Prostate gland (tissue), 2 donors: ENCODE measurements at regions not wholly inside any gene's neighbourhood (a gene's known extent, or its start where the extent isn't known, plus 50 kb on each side); places are given as distances from the start of the nearest gene placed in this dataset.

Source experiments
- DNase-seq: peaks from one replicate; pipeline ENCODE4 v3.0.0-alpha.2; 2019; ENCODE audit warnings: low spot score
- H3K27ac ChIP-seq, 2 donors: fragments of 200-600 bp; sonication (generic); 2 replicates each; pipeline ENCODE4 v1.5.1; 2017 to 2019
- H3K27me3 ChIP-seq: fragments of 200-600 bp; sonication (generic); replicated peaks from 2 replicates; pipeline ENCODE4 v1.5.1; 2019; ENCODE audit not compliant: insufficient read depth
- H3K36me3 ChIP-seq, 2 donors: fragments of 200-600 bp; sonication (generic); 1 replicate in 1 of 2; 2 replicates in 1 of 2; pipeline versions ENCODE4 v1.5.1 to v1.8.1; 2017 to 2019
- H3K4me1 ChIP-seq: fragments of 200-600 bp; sonication (generic); replicated peaks from 2 replicates; pipeline ENCODE4 v1.5.1; 2019
- H3K4me3 ChIP-seq, 2 donors: fragments of 200-600 bp; sonication (generic); 2 replicates each; pipeline ENCODE4 v1.5.1; 2017 to 2019
- H3K9me3 ChIP-seq: fragments of 200-600 bp; sonication (generic); 2 replicates; pipeline ENCODE4 v1.5.1; 2017
- POLR2A ChIP-seq: fragments of 450-650 bp; IDR thresholded peaks from one replicate; pipeline ENCODE4 v1.6.1; 2016; ENCODE audit warnings: antibody characterized with exemption, mild to moderate bottlenecking
- POLR2AphosphoS5 ChIP-seq: sonication (generic); formaldehyde crosslinking; IDR thresholded peaks from one replicate; pipeline ENCODE4 v1.6.1; 2017; ENCODE audit warnings: antibody characterized with exemption
- WGBS: methylation state at CpG from one replicate; pipeline ENCODE4 v1.1.5; 2018; 5-methylcytosine and 5-hydroxymethylcytosine counted together
- intact Hi-C: fragments of 100-400 bp; cut with DNase I; formaldehyde crosslinking; loops from one replicate; pipeline ENCODE4 v1.14.2; 2022
- TF ChIP-seq, protein P1 (sequence below), 4 experiments: fragments of 200-600 bp in 2 of 4; fragments of 450-650 bp in 2 of 4; sonication (generic) in 2 of 4; IDR thresholded peaks; 1 replicate in 3 of 4; 2 replicates in 1 of 4; pipeline ENCODE4 v1.5.1; 2016 to 2019; ENCODE audit warnings: antibody characterized with exemption in 4 of 4, mild to moderate bottlenecking in 2 of 4, moderate library complexity in 2 of 4

DNA sequence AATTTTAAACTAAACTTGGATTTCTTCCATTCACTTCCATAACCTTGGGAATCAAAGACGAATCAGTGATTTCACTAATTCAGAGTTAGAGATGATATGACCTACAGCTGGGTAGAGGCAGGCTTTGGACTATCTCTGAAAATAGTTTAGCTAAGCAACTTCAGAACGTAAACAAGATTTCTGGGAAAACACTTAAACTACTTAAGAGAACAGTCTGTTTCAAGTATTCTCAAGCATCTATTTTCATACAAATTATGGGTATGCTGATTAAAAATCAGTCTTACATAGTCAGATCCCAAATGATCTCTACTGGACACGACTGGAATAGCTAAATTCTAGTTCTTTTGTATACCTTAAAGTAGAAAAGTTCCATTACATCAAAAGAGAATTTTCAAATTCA lies 179.9 kb downstream of the PLCE1 start:
- TF ChIP-seq POLR2AphosphoS5: no peak
- no peak for TF ChIP-seq POLR2A
- TF ChIP-seq, protein P1, sequence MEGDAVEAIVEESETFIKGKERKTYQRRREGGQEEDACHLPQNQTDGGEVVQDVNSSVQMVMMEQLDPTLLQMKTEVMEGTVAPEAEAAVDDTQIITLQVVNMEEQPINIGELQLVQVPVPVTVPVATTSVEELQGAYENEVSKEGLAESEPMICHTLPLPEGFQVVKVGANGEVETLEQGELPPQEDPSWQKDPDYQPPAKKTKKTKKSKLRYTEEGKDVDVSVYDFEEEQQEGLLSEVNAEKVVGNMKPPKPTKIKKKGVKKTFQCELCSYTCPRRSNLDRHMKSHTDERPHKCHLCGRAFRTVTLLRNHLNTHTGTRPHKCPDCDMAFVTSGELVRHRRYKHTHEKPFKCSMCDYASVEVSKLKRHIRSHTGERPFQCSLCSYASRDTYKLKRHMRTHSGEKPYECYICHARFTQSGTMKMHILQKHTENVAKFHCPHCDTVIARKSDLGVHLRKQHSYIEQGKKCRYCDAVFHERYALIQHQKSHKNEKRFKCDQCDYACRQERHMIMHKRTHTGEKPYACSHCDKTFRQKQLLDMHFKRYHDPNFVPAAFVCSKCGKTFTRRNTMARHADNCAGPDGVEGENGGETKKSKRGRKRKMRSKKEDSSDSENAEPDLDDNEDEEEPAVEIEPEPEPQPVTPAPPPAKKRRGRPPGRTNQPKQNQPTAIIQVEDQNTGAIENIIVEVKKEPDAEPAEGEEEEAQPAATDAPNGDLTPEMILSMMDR (IDR thresholded peaks at IDR 0.05): no peak
- intact Hi-C loops: no loop called here
- WGBS: 64% methylated on average over 3 of the region's 3 CpGs
- no peak for DNase-seq
- no peaks in the 10 kb centered on the region for H3K36me3 ChIP-seq
- H3K27ac ChIP-seq: no peak overlapping the region
- H3K4me3 ChIP-seq: no peak overlapping the region
- no peaks in the 10 kb centered on the region for H3K27me3 ChIP-seq
- no peaks in the 10 kb centered on the region for H3K4me1 ChIP-seq
- no peaks in the 10 kb centered on the region for H3K9me3 ChIP-seq

DNA sequence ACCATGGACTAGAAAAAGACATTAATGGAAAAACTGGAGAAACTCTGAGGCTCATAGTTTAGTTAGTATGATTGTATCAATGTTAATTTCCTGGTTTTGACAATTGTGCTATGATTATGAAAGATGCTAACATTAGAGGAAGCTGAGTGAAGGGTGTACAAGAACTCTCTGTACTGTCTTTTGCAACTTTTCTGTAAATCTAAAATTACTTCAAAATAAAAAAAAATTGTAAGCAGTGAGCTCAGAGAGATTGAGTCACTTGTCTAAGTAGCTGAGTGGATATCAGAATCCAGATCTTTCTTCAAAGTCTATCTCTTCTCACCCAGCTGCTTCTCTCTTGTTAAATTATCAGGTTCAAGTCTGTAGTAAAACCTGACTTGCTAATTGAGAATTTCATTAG lies 181.1 kb downstream of the PLCE1 start:
- Histone ChIP-seq H3K4me1 (no peaks in the 10 kb centered on the region), H3K9me3 (no peaks in the 10 kb centered on the region), H3K27me3 (no peaks in the 10 kb centered on the region), H3K36me3 (no peaks in the 10 kb centered on the region), H3K27ac (no peak overlapping the region), H3K4me3 (no peak overlapping the region)
- intact Hi-C loops: no loop called here
- no peak for DNase-seq
- TF ChIP-seq POLR2AphosphoS5 (no peak), POLR2A (no peak)
- TF ChIP-seq, protein P1 (IDR thresholded peaks at IDR 0.05): no peak

DNA sequence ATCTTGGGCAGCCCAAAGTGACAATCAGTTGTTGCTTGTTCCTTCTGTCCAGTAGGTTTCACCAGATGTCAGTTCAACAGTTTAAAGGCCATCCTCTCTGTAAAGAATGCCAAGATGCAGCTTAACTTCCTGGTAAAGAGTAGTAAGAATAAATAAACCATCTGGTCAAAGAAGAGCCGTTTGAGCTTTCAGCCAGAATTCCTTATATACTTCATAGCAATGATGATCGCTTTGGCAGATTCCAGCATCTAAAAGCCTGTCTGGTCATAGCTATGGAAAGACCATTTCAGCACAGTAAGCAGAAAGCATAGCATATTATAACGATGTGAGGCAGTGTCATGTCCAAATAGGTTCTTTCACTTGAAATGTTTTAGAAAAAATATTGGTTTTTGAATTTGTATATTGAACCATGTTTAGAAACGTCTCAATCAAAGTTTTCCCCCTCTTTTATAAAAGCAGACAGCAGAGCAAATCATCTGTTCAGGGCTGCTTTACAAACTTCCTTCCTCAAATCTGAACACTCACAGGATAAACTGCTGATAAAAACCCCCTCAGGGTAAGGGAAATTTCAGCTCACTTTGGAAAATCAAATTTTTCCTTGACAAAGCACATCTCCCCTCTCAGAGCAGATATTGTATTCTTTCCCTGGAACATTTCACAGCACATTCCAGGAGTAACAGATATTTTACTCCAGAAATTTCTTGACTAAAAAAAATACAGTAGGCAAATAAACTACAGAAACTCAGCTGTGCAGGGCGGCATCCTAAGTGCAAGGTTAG lies 184.1 kb downstream of the NOC3L start:
- 62% methylated on average over 5 of the region's 5 CpGs for WGBS
- Histone ChIP-seq H3K4me3 (no peak overlapping the region), H3K27ac (no peak overlapping the region), H3K9me3 (no peaks in the 10 kb centered on the region), H3K36me3 (no peaks in the 10 kb centered on the region), H3K27me3 (no peaks in the 10 kb centered on the region), H3K4me1 (no peaks in the 10 kb centered on the region)
- no peak for TF ChIP-seq POLR2A
- TF ChIP-seq, protein P1 (IDR thresholded peaks at IDR 0.05): no peak
- no peak for DNase-seq
- intact Hi-C loops: no loop called here

DNA sequence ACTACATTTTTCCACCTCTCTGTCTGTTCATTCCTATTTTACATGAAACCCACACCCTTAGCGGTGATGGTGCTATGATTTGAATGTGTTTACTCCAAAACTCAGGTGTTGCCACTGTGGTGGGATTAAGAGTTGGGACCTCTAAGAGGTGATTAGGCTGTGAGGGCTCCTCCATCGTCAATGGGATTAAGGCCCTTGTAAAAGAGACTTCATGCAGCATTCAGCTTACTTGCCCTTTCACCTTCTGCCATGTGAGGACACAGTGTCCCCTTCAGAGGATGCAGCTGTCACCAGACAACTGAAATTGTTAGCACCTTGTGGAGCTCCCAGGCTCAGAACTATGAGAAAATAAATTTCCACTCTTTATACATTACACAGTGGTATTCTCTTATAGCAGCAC lies 182.2 kb downstream of the NOC3L start:
- Histone ChIP-seq H3K36me3 (no peaks in the 10 kb centered on the region), H3K4me3 (no peak overlapping the region), H3K27ac (no peak overlapping the region), H3K27me3 (no peaks in the 10 kb centered on the region), H3K4me1 (no peaks in the 10 kb centered on the region), H3K9me3 (no peaks in the 10 kb centered on the region)
- TF ChIP-seq, protein P1 (IDR thresholded peaks at IDR 0.05): no peak
- TF ChIP-seq POLR2A: no peak
- no peak for TF ChIP-seq POLR2AphosphoS5
- intact Hi-C loops: no loop called here
- WGBS: 61% methylated on average over 2 of the region's 2 CpGs
- no peak for DNase-seq

DNA sequence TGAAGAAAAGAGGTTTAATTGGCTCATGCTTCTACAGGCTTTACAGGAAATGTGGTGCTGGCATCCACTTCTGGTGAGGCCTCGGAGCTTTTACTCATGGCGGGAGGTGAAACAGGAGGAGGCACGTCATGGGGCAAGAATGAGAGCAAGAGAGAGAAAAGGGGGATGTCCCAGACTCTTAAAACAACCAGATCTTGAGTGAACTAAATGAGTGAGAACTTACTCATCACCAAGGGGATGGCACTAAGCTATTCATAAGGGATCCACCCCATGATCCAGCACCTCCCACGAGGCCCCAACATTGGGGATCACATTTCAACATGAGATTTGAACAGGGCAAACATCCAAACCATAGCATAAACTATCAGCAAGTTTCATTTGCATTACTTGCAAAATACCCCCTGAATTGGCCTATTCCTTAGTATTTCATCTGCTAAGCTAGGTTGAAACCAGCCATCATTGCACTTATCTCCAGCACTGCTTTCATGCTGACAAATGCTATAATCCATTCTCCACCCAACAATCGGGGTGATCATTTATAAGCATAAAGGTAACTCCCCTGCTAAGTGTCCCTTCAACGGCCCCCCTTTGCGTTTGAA lies 179.0 kb downstream of the NOC3L start:
- 79% methylated on average over 7 of the region's 7 CpGs for WGBS
- intact Hi-C loops: no loop called here

More for the DNA sequence above, 179.0 kb downstream of the NOC3L start:
- H3K4me1 ChIP-seq: no peaks in the 10 kb centered on the region
- no peak overlapping the region for H3K27ac ChIP-seq
- no peak overlapping the region for H3K4me3 ChIP-seq
- TF ChIP-seq POLR2AphosphoS5: no peak
- no peak for TF ChIP-seq POLR2A
- TF ChIP-seq, protein P1 (IDR thresholded peaks at IDR 0.05): no peak
- H3K36me3 ChIP-seq: no peaks in the 10 kb centered on the region
- no peaks in the 10 kb centered on the region for H3K27me3 ChIP-seq
- no peak for DNase-seq
- no peaks in the 10 kb centered on the region for H3K9me3 ChIP-seq
